Caco-2 (cell line): ENCODE measurements at regions not wholly inside any gene's neighbourhood (a gene's known extent, or its start where the extent isn't known, plus 50 kb on each side); places are given as distances from the start of the nearest gene placed in this dataset.

Source experiments
- BruUV-seq: library from RNA; stranded (reverse); fragments of 400-500 nt; replicated peaks from 2 replicates; lab custom pipeline; 2021; lab: Mats Ljungman, UMichigan
- CTCF ChIA-PET: fragments of 300-600 bp; sonication (Branson Sonifier 250); formaldehyde crosslinking; loops from one replicate; lab custom pipeline; 2022; ENCODE audit warnings: antibody characterized with exemption; lab: Charles Lee
- POLR2A ChIA-PET: fragments of 300-600 bp; sonication (Branson Sonifier 250); formaldehyde crosslinking; loops from one replicate; lab custom pipeline; 2022; ENCODE audit warnings: antibody characterized with exemption; lab: Charles Lee
- DNase-seq, 2 experiments: peaks; one replicate each; pipeline versions ENCODE4 v3.0.0 to v3.0.0-alpha.2; 2020 to 2022
- H3K27me3 ChIP-seq: replicated peaks from 2 replicates; pipeline ENCODE4 v1.6.0; 2011; ENCODE audit warnings: low read length; ENCODE audit not compliant: control insufficient read depth, insufficient read depth
- H3K36me3 ChIP-seq: 2 replicates; pipeline ENCODE4 v1.5.1; 2011; ENCODE audit warnings: low read length; ENCODE audit not compliant: control insufficient read depth, insufficient read depth
- H3K4me1 ChIP-seq: fragments of 250-450 bp; sonication (Bioruptor Pico); 2 replicates; pipeline ENCODE4 v1.5.1; 2020; ENCODE audit warnings: mild to moderate bottlenecking
- H3K4me3 ChIP-seq: 2 replicates; pipeline ENCODE4 v1.5.1; 2011; ENCODE audit warnings: low read depth, mild to moderate bottlenecking, control low read depth, low read length
- H3K9me3 ChIP-seq: fragments of 250-450 bp; sonication (Bioruptor Pico); 2 replicates; pipeline ENCODE4 v1.5.1; 2020; ENCODE audit warnings: mild to moderate bottlenecking, moderate library complexity
- H3K27ac Mint-ChIP-seq: one replicate; pipeline ENCODE4 v1.8.0; 2022; ENCODE audit warnings: mixed read lengths; ENCODE audit not compliant: unreplicated experiment
- H3K27me3 Mint-ChIP-seq: one replicate; pipeline ENCODE4 v1.8.0; 2022; ENCODE audit warnings: mixed read lengths; ENCODE audit not compliant: insufficient read depth, unreplicated experiment
- H3K36me3 Mint-ChIP-seq: one replicate; pipeline ENCODE4 v1.8.0; 2022; ENCODE audit warnings: mild to moderate bottlenecking, mixed read lengths; ENCODE audit not compliant: insufficient read depth, unreplicated experiment
- H3K4me1 Mint-ChIP-seq: one replicate; pipeline ENCODE4 v1.8.0; 2022; ENCODE audit warnings: low read depth, mixed read lengths; ENCODE audit not compliant: unreplicated experiment
- H3K4me3 Mint-ChIP-seq: one replicate; pipeline ENCODE4 v1.8.0; 2022; ENCODE audit warnings: mild to moderate bottlenecking, moderate library complexity, mixed read lengths; ENCODE audit not compliant: unreplicated experiment
- H3K9me3 Mint-ChIP-seq: one replicate; pipeline ENCODE4 v1.8.0; 2022; ENCODE audit warnings: mixed read lengths; ENCODE audit not compliant: unreplicated experiment
- intact Hi-C: fragments of 100-400 bp; cut with micrococcal nuclease; formaldehyde crosslinking; loops from one replicate; pipeline ENCODE4 v1.10.0; 2022; ENCODE audit not compliant: unreplicated experiment
- TF ChIP-seq, protein P1 (sequence below), 2 experiments: fragments of 200-600 bp in 1 of 2; IDR thresholded peaks; 1 replicate in 1 of 2; 2 replicates in 1 of 2; pipeline versions ENCODE4 v1.5.1 to v1.8.0; 2011 to 2022; ENCODE audit warnings: antibody characterized with exemption in 1 of 2, control low read depth in 1 of 2, inconsistent platforms in 1 of 2, low read depth in 1 of 2, low read length in 1 of 2, mild to moderate bottlenecking in 1 of 2, moderate library complexity in 1 of 2; ENCODE audit not compliant: insufficient read depth in 1 of 2, severe bottlenecking in 1 of 2, unreplicated experiment in 1 of 2

DNA sequence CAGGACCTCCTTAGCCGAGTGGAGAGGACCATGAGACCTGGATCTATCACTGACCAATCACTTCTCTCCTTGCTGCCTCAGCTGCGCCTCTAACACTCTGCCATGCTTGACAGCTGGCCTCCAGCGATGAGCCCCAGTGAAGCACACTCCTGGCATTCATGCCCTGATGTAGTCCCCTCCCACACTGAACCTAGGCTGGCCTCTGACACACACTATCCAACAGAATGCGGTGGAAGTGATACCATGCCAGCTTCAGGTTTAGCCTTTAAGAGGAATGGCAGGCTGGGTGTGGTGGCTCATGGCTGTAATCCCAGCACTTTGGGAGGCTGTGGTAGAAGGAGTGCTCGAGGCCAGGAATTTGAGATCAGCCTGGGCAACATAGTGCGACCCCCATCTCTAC lies 73.7 kb upstream of the LAPTM4A start:
- POLR2A ChIA-PET: no interaction called here
- DNase-seq: no peak
- peaks cover 14% of the 10 kb centered on the region for H3K4me1 Mint-ChIP-seq
- H3K27me3 Mint-ChIP-seq: no peaks in the 10 kb centered on the region
- no TSS peak for BruUV-seq
- H3K9me3 Mint-ChIP-seq: no peaks in the 10 kb centered on the region
- no peak overlapping the region for H3K27ac Mint-ChIP-seq
- Histone ChIP-seq H3K27me3 (no peaks in the 10 kb centered on the region), H3K4me3 (no peak overlapping the region), H3K9me3 (no peaks in the 10 kb centered on the region), H3K4me1 (0 out of 2 replicates have a peak, but pooled peaks cover 9% of the 10 kb centered on the region), H3K36me3 (no peaks in the 10 kb centered on the region)
- intact Hi-C loops: no loop called here
- TF ChIP-seq, protein P1, sequence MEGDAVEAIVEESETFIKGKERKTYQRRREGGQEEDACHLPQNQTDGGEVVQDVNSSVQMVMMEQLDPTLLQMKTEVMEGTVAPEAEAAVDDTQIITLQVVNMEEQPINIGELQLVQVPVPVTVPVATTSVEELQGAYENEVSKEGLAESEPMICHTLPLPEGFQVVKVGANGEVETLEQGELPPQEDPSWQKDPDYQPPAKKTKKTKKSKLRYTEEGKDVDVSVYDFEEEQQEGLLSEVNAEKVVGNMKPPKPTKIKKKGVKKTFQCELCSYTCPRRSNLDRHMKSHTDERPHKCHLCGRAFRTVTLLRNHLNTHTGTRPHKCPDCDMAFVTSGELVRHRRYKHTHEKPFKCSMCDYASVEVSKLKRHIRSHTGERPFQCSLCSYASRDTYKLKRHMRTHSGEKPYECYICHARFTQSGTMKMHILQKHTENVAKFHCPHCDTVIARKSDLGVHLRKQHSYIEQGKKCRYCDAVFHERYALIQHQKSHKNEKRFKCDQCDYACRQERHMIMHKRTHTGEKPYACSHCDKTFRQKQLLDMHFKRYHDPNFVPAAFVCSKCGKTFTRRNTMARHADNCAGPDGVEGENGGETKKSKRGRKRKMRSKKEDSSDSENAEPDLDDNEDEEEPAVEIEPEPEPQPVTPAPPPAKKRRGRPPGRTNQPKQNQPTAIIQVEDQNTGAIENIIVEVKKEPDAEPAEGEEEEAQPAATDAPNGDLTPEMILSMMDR (IDR thresholded peaks at IDR 0.05; ENCODE audit: insufficient read depth in 1 of 2, low read depth in 1 of 2, low read length in 1 of 2, severe bottlenecking in 1 of 2, unreplicated experiment in 1 of 2): no peak
- CTCF ChIA-PET: no interaction called here
- no peaks in the 10 kb centered on the region for H3K36me3 Mint-ChIP-seq
- H3K4me3 Mint-ChIP-seq: no peak overlapping the region

DNA sequence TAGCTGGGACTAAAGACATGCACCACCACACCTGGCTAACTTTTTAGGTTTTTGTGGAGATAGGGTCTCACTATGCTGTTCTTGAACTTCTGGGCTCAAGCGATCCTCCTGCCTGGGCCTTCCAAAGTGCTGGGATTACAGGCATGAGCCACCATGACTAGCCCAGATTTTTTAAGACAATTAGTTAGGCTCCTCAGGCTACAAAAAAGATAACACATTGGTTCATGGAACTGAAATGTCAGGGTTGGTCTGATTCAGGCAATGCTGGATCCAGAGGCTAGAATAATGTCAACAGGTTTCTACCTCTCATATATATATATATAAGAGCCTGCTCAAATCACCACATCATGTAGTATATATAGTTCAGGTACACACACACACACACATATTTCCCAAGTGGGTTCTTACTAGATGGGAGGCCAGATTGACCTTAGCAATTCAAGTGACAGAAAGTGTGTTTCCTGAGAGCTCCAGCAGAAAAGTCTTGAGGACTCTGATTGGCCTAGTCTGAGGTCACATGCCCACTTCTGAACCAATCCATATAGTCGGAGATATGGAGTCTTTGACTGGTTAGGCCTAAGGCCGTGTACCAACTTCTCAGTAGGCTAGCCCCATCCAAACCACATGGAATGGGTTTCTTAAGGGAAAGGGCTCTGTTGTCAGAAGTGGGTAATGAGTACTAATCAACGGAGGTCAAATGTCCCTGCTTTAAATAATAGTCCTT lies 72.6 kb upstream of the LAPTM4A start:
- Mint-ChIP-seq H3K4me3 (no peak overlapping the region), H3K9me3 (no peaks in the 10 kb centered on the region), H3K4me1 (peaks cover 3% of the 10 kb centered on the region), H3K36me3 (no peaks in the 10 kb centered on the region), H3K27ac (no peak overlapping the region), H3K27me3 (no peaks in the 10 kb centered on the region)
- intact Hi-C loops: no loop called here
- ChIA-PET POLR2A (no interaction called here), CTCF (interaction anchor here (0.6 kb wide), 1 partner anchor 14 kb away, joined by 3 read pairs; no protein-coding TSS in a partner anchor)
- Histone ChIP-seq H3K4me3 (no peak overlapping the region), H3K36me3 (no peaks in the 10 kb centered on the region), H3K27me3 (no peaks in the 10 kb centered on the region), H3K9me3 (no peaks in the 10 kb centered on the region), H3K4me1 (no peaks in the 10 kb centered on the region)
- no TSS peak for BruUV-seq
- TF ChIP-seq, protein P1 (IDR thresholded peaks at IDR 0.05; ENCODE audit: insufficient read depth in 1 of 2, low read depth in 1 of 2, low read length in 1 of 2, severe bottlenecking in 1 of 2, unreplicated experiment in 1 of 2): no peak
- no peak for DNase-seq

DNA sequence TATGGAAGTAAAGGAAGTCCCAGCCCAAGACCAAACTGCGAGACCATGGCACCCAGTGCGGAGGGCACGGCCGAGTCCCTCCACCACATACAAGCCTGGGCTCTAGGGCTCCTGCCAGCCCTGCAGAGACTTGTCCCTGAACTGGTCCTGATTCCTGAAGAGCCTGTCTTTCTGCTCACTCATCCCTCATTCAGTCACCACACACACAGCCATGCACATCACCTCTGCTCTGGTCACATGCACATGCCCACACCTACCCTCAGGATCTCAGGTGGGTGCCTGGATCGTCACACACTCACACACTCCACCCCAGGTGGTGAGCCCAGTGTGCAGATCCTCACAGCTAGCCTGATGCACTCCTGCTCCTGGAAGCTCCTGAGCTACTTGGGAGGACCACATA lies 71.4 kb upstream of the LAPTM4A start:
- Mint-ChIP-seq H3K27me3 (no peaks in the 10 kb centered on the region), H3K36me3 (no peaks in the 10 kb centered on the region), H3K4me1 (no peaks in the 10 kb centered on the region), H3K27ac (no peak overlapping the region), H3K4me3 (no peak overlapping the region), H3K9me3 (no peaks in the 10 kb centered on the region)
- Histone ChIP-seq H3K9me3 (no peaks in the 10 kb centered on the region), H3K4me1 (no peaks in the 10 kb centered on the region), H3K36me3 (no peaks in the 10 kb centered on the region), H3K4me3 (no peak overlapping the region), H3K27me3 (no peaks in the 10 kb centered on the region)
- DNase-seq: no peak
- BruUV-seq: no TSS peak
- TF ChIP-seq, protein P1 (IDR thresholded peaks at IDR 0.05; ENCODE audit: insufficient read depth in 1 of 2, low read depth in 1 of 2, low read length in 1 of 2, severe bottlenecking in 1 of 2, unreplicated experiment in 1 of 2): no peak
- intact Hi-C loops: no loop called here
- POLR2A ChIA-PET: no interaction called here
- CTCF ChIA-PET: no interaction called here
